Thyroid gland (tissue), 4 donors: ENCODE measurements at regions not wholly inside any gene's neighbourhood (a gene's known extent, or its start where the extent isn't known, plus 50 kb on each side); places are given as distances from the start of the nearest gene placed in this dataset.

ENCODE experiments used
- CTCF ChIP-seq, 6 experiments: fragments of 200-600 bp in 3 of 6; fragments of 450-650 bp in 3 of 6; sonication (generic) in 3 of 6; IDR thresholded peaks; one replicate each; pipeline ENCODE4 v1.5.1; 2016 to 2019; ENCODE audit warnings: antibody characterized with exemption in 6 of 6, mild to moderate bottlenecking in 2 of 6, inconsistent platforms in 1 of 6, moderate library complexity in 1 of 6
- POLR2A ChIP-seq, 2 donors: fragments of 450-650 bp; IDR thresholded peaks; one replicate each; pipeline ENCODE4 v1.6.1; 2017; ENCODE audit warnings: antibody characterized with exemption in 2 of 2, mild to moderate bottlenecking in 2 of 2, moderate library complexity in 1 of 2

- TF ChIP-seq CTCF (IDR thresholded peaks at IDR 0.05) (no peak), POLR2A (IDR thresholded peaks at IDR 0.05) (no peak)
Measured at GRCh38 chr15:35933531-35933930, 387.6 kb upstream of the DPH6 start.
